ENCODE measurements at regions not wholly inside any gene's neighbourhood (a gene's known extent, or its start where the extent isn't known, plus 50 kb on each side); places are given as distances from the start of the nearest gene placed in this dataset.

- Histone ChIP-seq H3K9me3 (ENCODE audit: control insufficient read depth, insufficient read depth, low read length) (0 out of 2 replicates have a peak, but pooled peaks cover 8% of the 10 kb centered on the region), H3K27ac (ENCODE audit: low read depth, low read length) (no peak overlapping the region), H3K9ac (ENCODE audit: low read depth, low read length) (no peak overlapping the region), H3K36me3 (ENCODE audit: control insufficient read depth, insufficient read depth, low read length) (no peaks in the 10 kb centered on the region), H3K4me3 (ENCODE audit: low read depth, low read length) (no peak overlapping the region), H3K4me1 (ENCODE audit: control insufficient read depth, insufficient read depth, low read length) (peaks cover 12% of the 10 kb centered on the region; the same call in 1 of the 2 replicates), H3K27me3 (ENCODE audit: control insufficient read depth, insufficient read depth, low read length) (peaks cover 62% of the 10 kb centered on the region)
Measured at GRCh38 chr12:132439333-132439904, 50.5 kb upstream of the FBRSL1 start.

- Histone ChIP-seq H3K9ac (ENCODE audit: low read depth, low read length) (no peak overlapping the region), H3K27ac (ENCODE audit: low read depth, low read length) (no peak overlapping the region), H3K36me3 (ENCODE audit: control insufficient read depth, insufficient read depth, low read length) (no peaks in the 10 kb centered on the region), H3K4me3 (ENCODE audit: low read depth, low read length) (no peak overlapping the region), H3K4me1 (ENCODE audit: control insufficient read depth, insufficient read depth, low read length) (peaks cover 12% of the 10 kb centered on the region; the same call in 1 of the 2 replicates), H3K27me3 (ENCODE audit: control insufficient read depth, insufficient read depth, low read length) (peaks cover 59% of the 10 kb centered on the region), H3K9me3 (ENCODE audit: control insufficient read depth, insufficient read depth, low read length) (0 out of 2 replicates have a peak, but pooled peaks cover 8% of the 10 kb centered on the region)
Measured at GRCh38 chr12:132438726-132439125, 51.2 kb upstream of the FBRSL1 start.

GRCh38 chr12:132437943-132438700 lies 51.8 kb upstream of the FBRSL1 start:
- Histone ChIP-seq H3K4me3 (ENCODE audit: low read depth, low read length) (no peak overlapping the region), H3K27ac (ENCODE audit: low read depth, low read length) (no peak overlapping the region), H3K9me3 (ENCODE audit: control insufficient read depth, insufficient read depth, low read length) (0 out of 2 replicates have a peak, but pooled peaks cover 8% of the 10 kb centered on the region), H3K4me1 (ENCODE audit: control insufficient read depth, insufficient read depth, low read length) (peaks cover 12% of the 10 kb centered on the region; the same call in 1 of the 2 replicates), H3K27me3 (ENCODE audit: control insufficient read depth, insufficient read depth, low read length) (peaks cover 57% of the 10 kb centered on the region), H3K9ac (ENCODE audit: low read depth, low read length) (no peak overlapping the region), H3K36me3 (ENCODE audit: control insufficient read depth, insufficient read depth, low read length) (no peaks in the 10 kb centered on the region)

DNA sequence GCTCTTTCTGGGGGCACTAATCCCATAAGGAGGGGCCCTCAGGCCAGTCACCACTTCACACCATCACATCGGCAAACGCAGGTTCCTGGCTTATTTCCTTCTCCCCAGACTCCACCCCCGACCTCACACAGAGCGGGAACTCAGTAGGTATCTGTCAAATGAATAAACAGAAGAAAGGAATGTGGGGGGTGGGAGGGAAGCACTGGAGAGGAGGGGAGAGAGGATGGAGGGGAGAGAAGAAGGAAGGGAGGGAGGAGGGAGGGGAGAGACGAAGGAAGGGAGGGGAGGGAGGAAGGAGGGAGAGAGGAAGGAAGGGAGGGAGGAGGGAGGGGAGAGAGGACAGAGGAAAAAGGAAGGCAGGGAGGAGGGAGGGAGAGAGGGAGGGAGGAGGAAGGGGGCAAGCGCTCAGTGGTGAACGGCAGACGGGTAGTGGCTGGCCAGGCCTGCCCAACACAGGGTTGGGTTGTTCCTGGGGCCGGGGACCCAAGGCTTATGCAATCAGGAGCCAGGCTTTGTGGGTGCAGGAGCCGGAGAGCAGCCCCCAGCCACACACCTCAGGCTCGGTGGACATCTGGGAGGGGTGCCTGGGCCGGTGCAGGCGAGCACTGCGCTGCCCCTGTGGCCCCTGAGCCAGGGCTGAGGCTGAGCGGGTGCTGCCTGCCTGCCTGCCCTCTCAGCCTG lies 52.6 kb upstream of the FBRSL1 start:
- Histone ChIP-seq H3K4me1 (ENCODE audit: control insufficient read depth, insufficient read depth, low read length) (peaks cover 12% of the 10 kb centered on the region; the same call in 1 of the 2 replicates), H3K9me3 (ENCODE audit: control insufficient read depth, insufficient read depth, low read length) (0 out of 2 replicates have a peak, but pooled peaks cover 8% of the 10 kb centered on the region), H3K27ac (ENCODE audit: low read depth, low read length) (peak overlapping the region; percentile 68), H3K4me3 (ENCODE audit: low read depth, low read length) (peak overlapping the region; percentile 61), H3K27me3 (ENCODE audit: control insufficient read depth, insufficient read depth, low read length) (peaks cover 56% of the 10 kb centered on the region), H3K9ac (ENCODE audit: low read depth, low read length) (no peak overlapping the region), H3K36me3 (ENCODE audit: control insufficient read depth, insufficient read depth, low read length) (no peaks in the 10 kb centered on the region)

DNA sequence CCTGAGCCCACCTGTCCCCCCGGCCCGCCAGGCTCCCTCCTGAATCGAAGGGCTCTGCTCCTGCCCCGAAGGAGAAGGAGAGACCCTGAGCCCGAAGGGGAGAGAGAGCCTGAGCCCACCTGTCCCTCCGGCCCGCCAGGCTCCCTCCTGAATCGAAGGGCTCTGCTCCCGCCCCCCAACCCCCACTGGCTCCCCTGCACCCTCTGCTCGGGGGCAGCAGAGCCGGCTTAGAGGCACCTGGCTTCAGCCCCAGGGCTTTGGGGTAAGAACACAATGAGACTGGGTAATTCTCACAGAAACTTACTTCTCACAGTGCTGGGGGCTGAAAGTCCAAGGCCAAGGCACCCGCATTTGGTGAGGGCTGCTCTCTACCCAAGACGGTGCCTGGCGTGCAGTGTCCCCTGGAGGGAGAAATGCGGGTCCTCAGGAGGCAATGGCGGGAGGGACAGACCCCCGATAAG lies 53.1 kb upstream of the FBRSL1 start:
- H3K9me3 ChIP-seq (ENCODE audit: control insufficient read depth, insufficient read depth, low read length): 0 out of 2 replicates have a peak, but pooled peaks cover 8% of the 10 kb centered on the region
- no peak overlapping the region for H3K9ac ChIP-seq (ENCODE audit: low read depth, low read length)
- peaks cover 12% of the 10 kb centered on the region; the same call in 1 of the 2 replicates for H3K4me1 ChIP-seq (ENCODE audit: control insufficient read depth, insufficient read depth, low read length)
- H3K27ac ChIP-seq (ENCODE audit: low read depth, low read length): peak overlapping the region; percentile 68
- peaks cover 56% of the 10 kb centered on the region for H3K27me3 ChIP-seq (ENCODE audit: control insufficient read depth, insufficient read depth, low read length)
- H3K36me3 ChIP-seq (ENCODE audit: control insufficient read depth, insufficient read depth, low read length): no peaks in the 10 kb centered on the region
- peak overlapping the region; percentile 61 for H3K4me3 ChIP-seq (ENCODE audit: low read depth, low read length)

GRCh38 chr12:132435486-132436187 lies 54.3 kb upstream of the FBRSL1 start:
- Histone ChIP-seq H3K27me3 (ENCODE audit: control insufficient read depth, insufficient read depth, low read length) (peaks cover 54% of the 10 kb centered on the region), H3K9ac (ENCODE audit: low read depth, low read length) (no peak overlapping the region)

GRCh38 chr12:132433641-132434395 lies 56.1 kb upstream of the FBRSL1 start:
- no peak overlapping the region for H3K27ac ChIP-seq (ENCODE audit: low read depth, low read length)
- no peaks in the 10 kb centered on the region for H3K36me3 ChIP-seq (ENCODE audit: control insufficient read depth, insufficient read depth, low read length)
- no peak overlapping the region for H3K4me3 ChIP-seq (ENCODE audit: low read depth, low read length)
- 0 out of 2 replicates have a peak, but pooled peaks cover 8% of the 10 kb centered on the region for H3K9me3 ChIP-seq (ENCODE audit: control insufficient read depth, insufficient read depth, low read length)
- H3K27me3 ChIP-seq (ENCODE audit: control insufficient read depth, insufficient read depth, low read length): peaks cover 59% of the 10 kb centered on the region
- peaks cover 25% of the 10 kb centered on the region for H3K4me1 ChIP-seq (ENCODE audit: control insufficient read depth, insufficient read depth, low read length)
- H3K9ac ChIP-seq (ENCODE audit: low read depth, low read length): no peak overlapping the region

More at GRCh38 chr12:132435486-132436187, 54.3 kb upstream of the FBRSL1 start:
- Histone ChIP-seq H3K36me3 (ENCODE audit: control insufficient read depth, insufficient read depth, low read length) (no peaks in the 10 kb centered on the region), H3K27ac (ENCODE audit: low read depth, low read length) (no peak overlapping the region), H3K4me3 (ENCODE audit: low read depth, low read length) (no peak overlapping the region), H3K9me3 (ENCODE audit: control insufficient read depth, insufficient read depth, low read length) (0 out of 2 replicates have a peak, but pooled peaks cover 8% of the 10 kb centered on the region), H3K4me1 (ENCODE audit: control insufficient read depth, insufficient read depth, low read length) (peaks cover 18% of the 10 kb centered on the region; the same call in 1 of the 2 replicates)

GRCh38 chr12:132432721-132433577 lies 57.0 kb upstream of the FBRSL1 start:
- peaks cover 19% of the 10 kb centered on the region for H3K4me1 ChIP-seq (ENCODE audit: control insufficient read depth, insufficient read depth, low read length)
- peaks cover 57% of the 10 kb centered on the region for H3K27me3 ChIP-seq (ENCODE audit: control insufficient read depth, insufficient read depth, low read length)
- 0 out of 2 replicates have a peak, but pooled peaks cover 8% of the 10 kb centered on the region for H3K9me3 ChIP-seq (ENCODE audit: control insufficient read depth, insufficient read depth, low read length)
- no peak overlapping the region for H3K4me3 ChIP-seq (ENCODE audit: low read depth, low read length)
- no peaks in the 10 kb centered on the region for H3K36me3 ChIP-seq (ENCODE audit: control insufficient read depth, insufficient read depth, low read length)
- no peak overlapping the region for H3K27ac ChIP-seq (ENCODE audit: low read depth, low read length)
- no peak overlapping the region for H3K9ac ChIP-seq (ENCODE audit: low read depth, low read length)

DNA sequence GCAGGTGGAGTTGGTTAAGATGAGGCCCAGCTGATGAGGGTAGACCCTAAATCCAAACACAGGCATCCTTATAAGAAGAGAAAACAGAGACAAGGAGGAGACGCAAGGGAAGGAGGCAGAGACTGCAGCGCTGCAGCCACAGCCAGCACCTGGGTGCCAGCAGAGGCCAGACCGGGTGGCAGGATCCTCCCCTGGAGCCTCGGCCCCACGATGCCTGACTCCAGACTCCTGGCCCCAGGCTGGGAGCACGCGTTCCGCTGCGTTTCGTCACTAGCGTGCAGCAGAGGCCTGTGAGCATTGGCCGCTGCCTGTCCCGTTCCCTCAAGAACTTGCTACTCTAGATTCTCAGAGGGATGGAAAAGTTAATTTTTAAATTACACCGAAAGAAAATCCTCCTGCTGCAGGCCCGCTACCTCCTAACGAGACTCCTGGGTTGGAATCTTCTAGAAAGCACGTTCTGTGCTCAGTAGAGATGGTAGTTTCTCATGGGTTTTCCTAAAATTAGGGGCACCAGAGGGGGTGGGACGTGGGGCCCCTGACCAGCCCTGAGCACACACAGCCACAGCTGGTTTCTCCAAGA lies 57.7 kb upstream of the FBRSL1 start:
- Histone ChIP-seq H3K9me3 (ENCODE audit: control insufficient read depth, insufficient read depth, low read length) (0 out of 2 replicates have a peak, but pooled peaks cover 8% of the 10 kb centered on the region), H3K4me3 (ENCODE audit: low read depth, low read length) (no peak overlapping the region), H3K27ac (ENCODE audit: low read depth, low read length) (no peak overlapping the region), H3K9ac (ENCODE audit: low read depth, low read length) (no peak overlapping the region), H3K27me3 (ENCODE audit: control insufficient read depth, insufficient read depth, low read length) (peaks cover 61% of the 10 kb centered on the region), H3K36me3 (ENCODE audit: control insufficient read depth, insufficient read depth, low read length) (no peaks in the 10 kb centered on the region), H3K4me1 (ENCODE audit: control insufficient read depth, insufficient read depth, low read length) (peaks cover 15% of the 10 kb centered on the region)

All from HUES48 (cell line).